HG03066 (cell line): ENCODE measurements at regions not wholly inside any gene's neighbourhood (a gene's known extent, or its start where the extent isn't known, plus 50 kb on each side); places are given as distances from the start of the nearest gene placed in this dataset.

Experiments
- ATAC-seq: cut with Tn5 transposase; IDR thresholded peaks from one replicate; pipeline ENCODE4 v1.9.1; 2021; ENCODE audit warnings: low read depth; ENCODE audit not compliant: unreplicated experiment

DNA sequence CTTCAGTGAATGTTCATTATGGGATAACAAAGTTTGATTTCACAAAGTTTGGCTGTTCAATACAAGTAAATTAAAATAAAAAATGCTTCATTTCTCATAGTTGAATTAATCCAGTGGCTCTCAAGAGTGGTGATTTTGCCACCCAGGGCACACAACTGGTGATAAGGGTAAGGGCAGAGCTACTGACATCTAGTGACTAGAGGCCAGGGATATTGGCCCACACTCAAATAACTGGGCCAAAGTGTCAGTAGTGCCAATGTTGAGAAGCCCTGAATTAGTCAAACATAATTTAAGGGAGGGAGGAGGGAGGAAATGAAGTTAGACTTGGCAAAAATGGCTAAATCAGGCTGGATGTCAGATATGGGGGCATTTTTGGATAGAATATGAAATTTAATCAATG lies 880.5 kb upstream of the ADGRL4 start:
- no peak for ATAC-seq

DNA sequence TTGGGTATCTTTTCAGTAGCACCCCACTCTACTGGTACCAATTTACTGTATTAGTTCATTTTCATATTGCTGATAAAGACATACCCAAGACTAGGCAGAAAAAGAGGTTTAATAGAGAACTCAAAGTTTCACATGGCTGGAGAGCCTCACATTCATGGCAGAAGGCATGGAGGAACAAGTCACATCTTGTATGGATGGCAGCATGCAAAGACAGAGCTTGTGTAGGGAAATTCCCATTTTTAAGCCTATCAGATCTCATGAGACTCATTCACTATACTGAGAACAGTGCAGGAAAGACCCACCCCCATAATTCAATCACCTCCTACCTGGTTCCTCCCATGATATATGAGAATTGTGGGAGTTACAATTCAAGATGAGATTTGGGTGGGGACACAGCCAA lies 878.6 kb upstream of the ADGRL4 start:
- ATAC-seq, result no peak

DNA sequence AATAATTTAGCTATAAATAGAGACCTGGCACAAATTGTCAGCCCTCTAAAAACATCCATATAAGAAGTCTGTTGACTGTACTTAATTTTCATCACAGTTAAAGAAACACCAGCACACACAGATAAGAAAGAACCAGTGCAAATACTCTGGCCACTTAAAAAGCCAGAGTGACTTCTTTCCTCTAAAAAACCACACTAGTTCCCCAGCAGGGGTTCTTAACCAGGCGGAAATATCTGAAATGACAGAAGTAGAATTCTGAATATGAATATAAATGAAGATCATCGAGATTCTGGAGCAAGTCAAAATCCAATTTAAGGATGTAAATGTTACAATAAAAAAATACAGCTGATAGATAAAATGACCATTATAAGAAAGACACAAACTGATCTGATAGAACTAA lies 870.6 kb upstream of the ADGRL4 start:
- ATAC-seq, result no peak

DNA sequence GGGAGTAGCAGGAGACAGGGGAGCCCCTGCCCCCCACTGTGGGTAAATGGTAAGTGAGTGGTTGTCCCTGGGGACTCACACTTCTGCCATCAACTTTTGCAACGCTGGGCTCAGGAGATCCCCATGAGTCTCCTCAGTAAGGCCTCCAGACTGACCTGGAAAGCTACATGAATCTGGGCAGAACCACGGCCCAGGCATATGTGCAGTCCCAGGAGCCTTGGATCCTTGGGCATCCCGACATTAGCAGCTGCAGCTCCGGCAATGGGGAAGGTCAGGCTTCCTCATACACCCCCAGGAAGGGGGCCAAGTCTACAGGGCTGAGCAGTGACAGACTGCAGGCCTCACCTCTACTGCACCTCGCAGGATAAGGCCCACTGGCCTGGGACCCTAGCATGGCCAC lies 868.7 kb upstream of the ADGRL4 start:
- no peak for ATAC-seq

DNA sequence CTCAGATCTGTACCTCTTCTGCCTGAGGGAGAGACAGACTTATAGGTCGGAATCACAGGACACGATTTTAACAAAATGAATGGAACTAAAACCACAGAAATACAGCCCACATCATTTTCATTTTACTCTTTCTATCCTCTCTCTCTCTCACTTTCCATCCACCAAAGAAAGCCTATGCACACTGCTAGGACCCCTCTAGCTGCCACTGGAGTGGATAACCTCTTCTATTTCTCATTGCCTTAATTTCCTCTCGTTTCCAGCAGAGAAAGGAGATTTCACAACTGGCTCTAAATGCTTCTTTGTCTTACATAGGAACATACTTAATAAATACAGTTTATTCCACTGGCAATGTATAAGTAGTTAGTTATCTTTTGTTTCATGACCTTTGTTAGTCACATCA lies 867.8 kb upstream of the ADGRL4 start:
- ATAC-seq, result no peak

DNA sequence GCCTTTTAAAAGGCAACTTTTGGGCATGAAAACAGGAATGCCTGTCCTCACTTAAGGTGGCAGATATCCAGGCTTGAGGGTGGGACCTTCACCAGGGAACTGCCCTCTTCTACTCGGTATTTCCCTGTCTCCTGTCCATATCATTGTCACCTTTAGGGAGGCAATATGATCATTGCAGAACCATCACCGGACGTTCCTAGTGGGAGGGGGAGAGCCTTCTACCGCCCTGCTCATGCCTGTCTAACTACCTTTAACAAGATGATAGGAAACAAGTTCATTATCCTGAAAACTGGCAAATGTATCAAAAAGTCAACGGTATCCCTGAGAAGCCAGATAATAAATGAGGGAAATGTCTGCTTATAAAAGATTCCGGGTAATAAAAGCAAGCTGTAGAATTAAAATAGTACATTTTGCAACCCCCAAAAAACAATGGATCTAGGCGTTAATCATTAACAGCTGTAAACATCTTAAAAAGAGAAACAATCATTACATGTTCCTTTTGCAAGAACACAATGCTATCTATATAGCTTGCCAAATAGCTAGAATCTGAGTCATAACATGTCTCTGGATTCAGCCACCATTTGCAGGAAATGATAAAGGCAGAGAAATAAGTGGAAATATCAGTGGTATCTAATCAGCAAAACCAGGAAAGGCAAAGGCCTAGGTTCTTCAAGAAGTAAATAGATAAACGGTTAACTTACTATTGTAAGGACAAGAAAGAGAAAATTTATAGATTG lies 852.9 kb upstream of the ADGRL4 start:
- no peak for ATAC-seq

DNA sequence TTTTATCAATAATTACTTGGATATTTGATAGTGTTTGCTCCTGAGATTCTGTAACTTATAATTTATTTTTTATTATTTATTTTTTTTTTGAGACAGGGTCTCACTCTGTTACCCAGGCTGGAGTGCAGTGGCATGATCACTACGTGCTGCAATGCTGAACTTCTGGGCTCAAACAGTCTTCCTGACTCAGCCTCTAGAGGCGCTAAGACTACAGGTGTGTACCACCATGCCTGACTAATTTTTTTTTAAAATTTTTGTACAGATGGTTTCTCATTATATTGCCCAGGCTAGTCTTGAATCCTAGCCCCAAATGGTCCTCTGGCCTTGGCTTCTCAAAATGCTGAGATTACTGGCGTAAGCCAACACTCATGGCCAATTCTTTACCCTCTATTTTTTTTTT lies 845.5 kb upstream of the ADGRL4 start:
- no peak for ATAC-seq

DNA sequence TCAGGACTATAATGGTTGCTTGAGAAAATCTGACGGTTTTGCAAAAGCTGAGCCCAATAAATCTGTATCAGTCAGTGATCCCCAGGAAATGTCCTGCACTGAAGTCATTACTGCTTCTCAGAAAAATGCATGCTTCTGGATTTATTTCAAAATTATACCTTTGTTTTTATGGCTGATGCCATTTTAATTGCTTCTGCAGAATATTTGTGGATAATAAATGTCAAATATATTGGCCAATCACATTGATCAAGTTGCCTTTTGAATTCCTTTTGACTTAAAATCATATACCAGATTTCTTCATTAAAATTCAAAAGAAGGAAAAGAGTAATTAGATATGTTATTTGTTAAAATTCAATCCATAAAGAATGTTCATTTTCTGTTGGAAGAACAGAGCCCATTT lies 842.9 kb upstream of the ADGRL4 start:
- ATAC-seq, result no peak

DNA sequence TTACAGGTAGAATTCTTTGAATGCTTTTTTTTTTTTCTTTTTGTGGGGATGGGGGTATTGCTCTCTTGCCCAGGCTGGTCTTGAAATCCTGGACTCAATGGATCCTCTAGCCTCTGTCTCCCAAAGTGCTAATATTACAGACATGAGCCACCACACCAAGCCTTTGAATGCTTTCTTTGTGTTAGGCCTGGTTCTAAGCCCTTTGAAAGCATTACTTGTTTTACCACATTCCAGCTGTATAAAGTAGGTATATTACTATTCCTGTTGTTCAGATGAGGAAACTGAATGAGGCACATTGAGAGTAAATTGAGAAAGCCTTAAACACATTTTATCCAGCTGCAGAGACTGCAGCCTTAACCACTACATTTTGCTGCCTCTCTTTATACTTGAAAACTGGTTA lies 841.8 kb upstream of the ADGRL4 start:
- no peak for ATAC-seq

DNA sequence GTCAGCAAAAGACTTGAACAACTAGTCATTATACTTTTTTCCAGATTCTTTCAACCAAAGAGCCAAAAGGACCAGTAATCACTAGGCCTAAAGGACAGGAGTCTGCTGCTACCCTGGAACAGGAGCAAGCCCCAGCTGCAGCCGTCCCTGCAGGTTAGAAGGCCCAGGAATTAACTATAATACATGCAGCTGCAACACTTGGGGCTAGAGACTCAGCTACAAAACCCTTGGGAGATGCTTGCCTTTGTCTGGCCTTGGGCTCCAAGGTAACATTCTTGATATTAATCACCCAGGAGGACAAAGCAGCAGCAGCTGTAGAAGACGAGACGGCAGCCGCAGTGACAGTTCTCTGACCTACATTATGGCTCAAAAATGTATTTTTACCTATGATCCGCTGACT lies 841.2 kb upstream of the ADGRL4 start:
- no peak for ATAC-seq

DNA sequence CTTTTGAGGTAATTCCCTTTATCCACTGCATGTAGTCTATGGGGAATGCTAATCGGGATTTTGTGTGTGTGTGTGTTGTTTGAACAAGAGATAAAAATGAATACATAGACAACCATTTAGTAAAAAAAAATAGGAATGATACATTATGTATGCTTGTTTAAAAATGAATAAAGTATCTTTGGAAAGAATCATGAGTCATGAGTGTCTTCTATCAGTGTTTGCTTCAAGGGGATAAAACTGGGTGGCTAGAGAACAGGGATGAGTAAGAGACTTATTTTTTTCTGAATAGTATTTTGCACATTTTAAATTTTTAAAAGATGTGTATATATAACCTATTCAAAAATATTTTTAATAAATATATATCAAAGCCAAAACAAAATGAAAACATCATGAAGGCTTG lies 839.4 kb upstream of the ADGRL4 start:
- no peak for ATAC-seq

DNA sequence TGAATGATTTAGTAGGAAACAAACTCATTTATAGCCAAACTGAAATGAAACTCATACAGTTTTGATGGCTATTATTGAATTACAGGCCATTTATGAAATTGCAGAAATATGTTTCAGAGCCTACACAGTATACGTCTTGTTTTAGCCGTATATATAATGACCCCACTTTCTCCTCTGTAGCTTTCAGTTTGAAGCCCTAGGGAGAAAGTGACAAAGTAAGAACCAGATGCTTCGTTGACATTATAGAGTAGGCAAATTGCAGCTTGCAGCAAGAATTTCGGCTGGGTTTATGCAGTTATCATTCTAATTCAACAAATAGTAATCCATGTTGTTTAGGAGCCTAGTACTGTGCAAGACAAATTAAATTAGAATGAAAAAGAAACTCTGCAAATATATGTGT lies 836.3 kb upstream of the ADGRL4 start:
- ATAC-seq, result no peak

DNA sequence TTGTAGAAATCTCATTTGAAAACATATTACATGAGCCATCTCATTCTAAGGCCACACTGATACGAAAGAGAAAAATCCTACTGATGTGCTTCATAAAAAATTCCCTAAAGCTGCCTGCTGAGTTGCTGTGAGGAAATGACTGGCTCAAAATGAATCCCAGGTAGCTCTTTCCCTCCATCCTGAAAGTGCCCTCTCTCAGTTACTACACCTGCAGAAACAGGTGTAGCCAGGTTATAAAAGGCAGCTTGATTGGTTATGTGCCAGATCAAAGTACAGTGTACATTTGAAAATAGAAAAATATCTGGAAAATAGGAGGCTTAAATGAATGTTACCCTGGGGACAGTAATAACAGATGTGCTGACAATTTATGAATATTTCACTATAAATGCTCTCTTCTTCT lies 833.4 kb upstream of the ADGRL4 start:
- no peak for ATAC-seq

DNA sequence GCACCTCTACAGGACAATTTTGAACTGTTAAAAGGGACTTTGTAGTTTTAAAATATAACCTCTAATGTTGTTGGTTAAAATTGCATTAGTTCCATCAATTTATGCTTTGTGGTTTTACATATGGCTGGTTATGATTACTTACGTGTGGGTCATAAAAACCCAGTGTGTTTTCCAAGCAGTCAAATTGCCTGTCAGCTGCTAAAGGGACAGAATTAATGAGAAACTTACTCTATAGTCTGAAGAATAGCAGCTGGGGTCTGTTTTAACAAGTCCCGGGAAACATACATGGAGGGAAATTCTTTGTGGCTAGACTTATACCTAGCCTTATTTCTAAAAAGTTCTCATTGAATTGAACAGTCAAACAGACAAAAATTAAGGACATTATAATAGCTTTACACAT lies 820.9 kb upstream of the ADGRL4 start:
- ATAC-seq, result no peak

DNA sequence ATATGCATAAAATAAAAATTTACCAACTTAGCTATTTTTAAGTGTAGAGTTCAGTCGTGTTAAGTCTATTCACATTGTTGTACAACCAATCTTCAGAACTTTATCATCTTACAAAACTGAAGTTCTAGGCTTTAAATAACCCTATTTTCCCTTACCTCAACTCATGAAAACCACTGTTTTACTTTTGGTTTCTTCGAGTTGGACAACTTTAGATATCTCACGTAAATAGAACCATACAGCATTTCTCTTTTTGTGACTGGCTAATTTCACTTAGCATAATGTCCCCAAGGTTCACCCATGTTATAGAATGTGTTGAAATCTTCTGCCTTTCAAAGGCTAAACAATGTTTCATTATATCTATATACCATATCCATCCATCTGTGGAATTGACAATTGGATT lies 819.0 kb upstream of the ADGRL4 start:
- ATAC-seq, result no peak

DNA sequence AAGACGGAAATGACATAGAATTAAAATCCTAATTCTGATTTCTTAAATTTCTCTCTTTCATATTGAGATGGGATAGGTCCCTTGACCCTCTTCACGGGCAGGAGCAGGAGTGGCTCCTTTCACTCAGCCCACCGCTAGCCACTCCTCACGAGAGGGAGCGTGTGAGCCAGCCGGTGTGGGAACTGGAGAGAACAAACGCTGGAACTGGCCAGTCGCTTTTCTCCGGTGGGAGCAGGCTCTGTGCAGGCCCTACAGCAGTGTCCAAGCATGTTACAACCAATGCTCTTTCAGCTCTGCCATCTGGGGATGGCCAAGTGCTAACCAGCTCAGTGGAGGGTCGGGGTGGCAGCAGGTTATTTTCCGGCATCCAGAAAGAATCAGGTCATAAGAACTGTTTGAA lies 815.5 kb upstream of the ADGRL4 start:
- no peak for ATAC-seq

DNA sequence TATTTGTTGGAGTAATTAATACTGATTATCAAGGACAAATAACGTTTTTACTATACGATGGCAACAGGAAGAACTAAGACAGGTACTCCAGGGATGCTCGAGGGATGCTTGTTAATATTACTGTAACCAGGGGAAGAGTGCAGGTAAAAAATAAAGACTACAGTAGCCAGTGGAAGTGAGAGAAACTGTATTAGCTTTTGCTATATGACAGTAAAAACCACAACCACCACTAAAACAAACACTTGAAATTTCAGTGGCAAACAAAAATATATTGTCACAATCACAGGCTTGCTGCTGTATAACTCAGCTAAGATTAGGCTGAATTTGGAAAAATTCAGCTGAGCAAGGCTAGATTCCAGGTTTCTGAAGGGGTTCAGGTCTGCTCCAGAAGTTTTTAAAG lies 812.6 kb upstream of the ADGRL4 start:
- ATAC-seq, result no peak

DNA sequence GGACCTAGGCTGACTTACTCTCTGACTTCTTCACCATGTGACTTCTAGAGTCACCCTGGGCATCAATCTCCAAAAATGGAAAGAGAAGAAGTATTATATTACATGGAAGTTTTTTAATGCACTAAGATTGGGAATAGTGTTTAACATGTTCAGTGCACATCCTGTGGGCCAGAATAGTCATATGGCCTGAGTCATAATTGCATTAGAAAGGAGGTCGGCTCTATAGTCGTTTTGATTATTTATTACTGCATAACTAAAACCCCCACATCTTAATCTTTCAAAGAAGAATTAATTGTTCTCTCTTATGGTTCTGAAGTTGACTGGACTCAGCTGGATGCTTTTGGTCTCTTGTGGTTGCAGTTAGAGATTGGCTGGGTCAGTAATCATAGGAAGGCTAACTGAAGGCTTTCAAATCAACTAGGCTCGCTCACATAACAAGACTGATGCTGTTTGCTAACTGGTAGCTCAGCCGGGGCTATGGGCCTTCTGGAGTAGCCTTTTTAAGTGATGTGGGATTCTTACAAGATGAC lies 810.6 kb upstream of the ADGRL4 start:
- ATAC-seq, result no peak

DNA sequence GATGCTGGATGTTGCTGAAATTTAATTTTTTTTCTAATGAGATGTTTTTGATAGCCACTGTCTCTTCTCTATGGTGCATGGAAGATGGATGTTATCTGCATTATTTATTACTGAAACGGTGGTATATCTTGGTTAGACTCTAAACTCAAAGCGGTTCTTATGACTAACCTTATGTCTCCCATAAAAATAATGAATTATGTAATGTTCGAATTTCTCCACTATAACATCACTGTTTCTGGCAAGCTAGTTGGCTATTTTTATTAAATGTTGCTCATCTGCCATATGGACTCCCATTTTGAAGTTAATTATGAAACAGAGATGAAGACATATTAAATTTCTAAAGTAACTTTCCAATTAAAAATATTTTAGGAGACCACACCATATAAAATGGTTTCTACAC lies 808.6 kb upstream of the ADGRL4 start:
- no peak for ATAC-seq

DNA sequence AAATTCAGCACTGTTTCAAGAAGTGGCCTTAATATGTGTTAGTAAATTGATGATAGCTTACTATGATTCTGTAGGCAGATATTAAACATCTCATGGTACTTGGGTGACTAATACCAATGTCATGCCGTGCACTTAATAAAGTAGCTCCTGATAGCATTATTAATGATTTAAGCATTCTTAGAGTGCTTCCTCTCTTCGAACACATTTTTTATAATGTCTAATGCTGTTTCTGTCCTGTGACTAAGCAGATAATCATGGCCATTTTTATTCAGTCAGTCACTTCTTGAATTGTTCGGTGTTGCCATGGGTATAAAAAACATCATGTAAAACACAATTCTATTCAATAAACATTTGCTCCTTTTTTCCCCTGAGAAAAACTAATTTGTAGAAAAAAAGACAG lies 804.6 kb upstream of the ADGRL4 start:
- no peak for ATAC-seq

DNA sequence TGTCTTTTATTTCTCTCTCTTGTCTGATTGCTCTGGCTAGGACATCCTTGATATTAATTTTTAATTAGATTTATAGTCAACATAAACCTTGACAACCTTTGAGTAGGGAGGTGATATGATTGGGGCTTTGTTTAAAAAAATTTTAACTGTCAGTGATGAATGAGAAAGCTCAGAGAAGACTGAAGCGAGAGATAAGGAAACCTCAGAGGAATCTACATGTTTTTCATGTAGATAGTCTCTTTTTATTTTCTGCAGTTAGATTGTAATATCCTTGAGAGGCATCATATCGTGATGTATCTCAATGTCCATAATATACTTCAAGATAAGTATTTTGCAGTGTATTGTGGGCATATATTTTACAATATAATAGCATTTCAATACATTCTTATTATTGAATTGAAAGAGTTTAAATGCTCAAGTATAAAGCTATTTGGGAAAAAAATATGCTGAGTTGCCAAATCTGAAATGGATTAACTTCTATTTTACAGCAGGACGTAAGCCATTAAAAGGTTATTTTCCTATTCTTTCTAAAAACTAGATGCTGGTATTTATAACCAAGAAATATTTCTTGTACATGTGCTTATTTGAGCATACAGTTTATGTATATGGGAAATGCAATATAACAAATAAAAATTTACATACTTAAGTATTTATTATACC lies 802.4 kb upstream of the ADGRL4 start:
- ATAC-seq, result no peak

DNA sequence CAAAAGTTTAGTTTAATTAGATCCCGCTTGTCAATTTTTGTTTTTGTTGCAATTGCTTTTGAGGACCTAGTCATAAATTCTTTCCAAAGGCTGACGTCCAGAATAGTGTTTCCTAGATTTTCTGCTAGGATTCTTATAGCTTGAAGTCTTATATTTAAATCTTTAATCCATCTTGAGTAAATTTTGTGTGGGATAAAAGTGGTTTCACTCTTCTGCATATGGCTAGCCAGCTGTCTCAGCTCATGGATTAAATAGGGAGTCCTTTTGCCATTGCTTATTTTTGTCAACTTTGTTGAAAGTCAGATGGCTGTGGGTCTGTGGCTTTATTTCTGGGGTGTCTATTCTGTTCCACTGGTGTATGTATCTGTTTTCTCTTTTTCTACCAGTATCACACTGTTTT lies 801.3 kb upstream of the ADGRL4 start:
- ATAC-seq, result no peak
